ENCODE measurements at regions not wholly inside any gene's neighbourhood (a gene's known extent, or its start where the extent isn't known, plus 50 kb on each side); places are given as distances from the start of the nearest gene placed in this dataset.
"Not testable (repeated sequence)": the region's sequence is repeated elsewhere in the genome, so short reads cannot be mapped to it uniquely, and the experiment has no call there.

DNA sequence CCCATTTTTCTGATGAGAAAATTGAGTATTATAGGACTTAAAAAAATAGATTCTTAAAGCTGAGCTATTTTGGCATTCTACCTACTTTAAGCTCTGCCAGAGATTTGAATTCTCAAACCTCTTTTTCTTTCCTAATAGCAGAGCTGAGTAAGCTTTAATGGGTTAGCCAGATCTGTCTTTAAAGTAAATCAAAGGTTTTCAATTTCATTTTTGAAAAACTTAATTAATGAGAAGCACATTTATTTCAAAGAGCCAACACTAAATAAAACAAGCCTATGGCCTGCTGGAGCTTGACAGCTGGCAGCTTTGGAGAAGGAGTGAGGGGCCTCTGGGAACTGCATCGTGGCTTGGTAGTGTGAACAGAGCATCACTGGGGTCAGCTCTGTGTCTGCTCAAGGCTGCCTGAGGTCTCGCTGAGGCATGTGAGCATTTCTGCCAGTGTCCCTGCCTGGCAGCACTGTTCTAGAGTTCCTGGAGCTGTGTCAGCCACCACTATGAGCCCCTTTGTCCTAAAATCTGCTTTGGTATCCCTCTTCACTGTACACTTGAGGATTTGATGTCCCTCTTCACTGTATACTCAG is 50.4 kb upstream of the PRSS23 start:
- no peak for DNase-seq (ENCODE audit: low spot score)

DNA sequence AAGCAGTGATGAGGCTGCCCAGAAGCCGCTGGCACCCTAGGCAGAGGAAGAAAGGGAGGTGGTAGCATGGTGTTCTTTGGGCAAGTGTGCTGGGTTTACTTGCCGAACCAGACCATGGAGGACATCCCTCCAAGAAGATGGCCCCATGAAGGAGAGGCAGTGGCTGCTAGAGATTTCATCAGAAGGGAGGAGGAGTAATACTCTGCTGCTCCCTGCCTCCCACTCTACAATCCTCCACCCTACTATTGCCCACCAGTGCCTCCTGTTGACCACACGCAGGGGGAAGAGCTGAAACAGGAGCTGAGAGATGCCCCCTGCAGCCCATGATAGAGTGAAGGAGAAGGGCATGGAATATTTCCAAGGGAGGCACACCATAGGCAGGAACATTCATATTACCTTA is 51.0 kb upstream of the PRSS23 start:
- DNase-seq (ENCODE audit: low spot score) = no peak

GRCh38 chr11:86748296-86748695 is 52.0 kb upstream of the PRSS23 start:
- no peak for DNase-seq (ENCODE audit: low spot score)

DNA sequence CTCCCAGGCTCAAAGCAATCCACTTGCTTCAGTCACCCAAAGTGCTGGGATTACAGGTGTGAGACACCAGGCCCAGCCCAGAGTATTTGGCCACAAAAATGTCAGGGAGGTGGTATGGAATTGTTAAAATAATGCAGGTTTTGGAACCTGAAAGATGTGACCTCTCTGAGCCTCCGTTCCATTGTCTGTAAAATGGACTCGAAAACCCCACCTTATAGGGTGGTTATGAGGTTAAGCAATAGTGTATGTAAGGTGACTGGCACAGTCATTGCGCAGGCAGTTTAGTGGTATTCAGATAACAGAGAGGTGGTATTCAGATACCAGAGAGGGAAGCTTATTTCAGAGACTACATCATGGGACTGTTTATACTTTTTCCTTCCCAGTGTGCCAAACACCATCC is 52.5 kb upstream of the PRSS23 start:
- no peak for DNase-seq (ENCODE audit: low spot score)

DNA sequence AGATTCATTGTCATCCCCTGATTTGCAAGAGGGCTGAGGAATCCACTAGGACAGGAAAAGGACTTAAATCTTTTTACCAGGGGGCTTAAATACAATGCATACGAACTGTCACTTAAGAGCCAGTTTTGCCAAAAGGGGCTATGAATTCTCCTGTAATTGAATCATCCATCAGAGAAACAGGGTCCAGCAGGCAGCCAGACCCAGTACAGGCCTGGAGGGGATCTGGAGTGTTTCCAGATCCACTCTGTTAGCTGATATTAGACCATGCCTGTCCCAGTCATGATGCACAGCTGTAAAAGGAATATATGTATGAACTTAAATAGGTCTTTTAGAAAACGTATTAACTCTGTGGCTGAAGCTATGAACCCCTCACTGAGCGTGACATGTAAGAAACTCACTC is 53.8 kb upstream of the PRSS23 start:
- DNase-seq (ENCODE audit: low spot score) = no peak

DNA sequence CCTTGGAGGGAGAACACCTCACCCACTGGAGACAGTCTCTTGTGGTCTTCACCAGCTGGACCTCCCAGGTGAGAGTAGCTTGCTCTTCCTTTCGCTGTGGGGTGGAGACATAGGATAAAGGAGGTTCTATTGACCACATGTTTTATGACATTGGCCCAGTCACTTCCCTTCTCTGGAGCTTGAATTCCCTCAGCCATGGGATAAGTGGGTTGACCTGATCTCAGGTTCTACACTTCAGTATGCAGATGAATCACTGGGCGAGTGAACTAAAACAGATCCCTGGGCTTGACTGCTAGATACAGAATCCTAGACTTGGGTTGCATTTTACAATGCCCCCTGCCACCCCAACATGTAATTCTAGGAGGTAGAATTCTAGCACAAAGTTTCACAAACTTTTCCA is 54.8 kb upstream of the PRSS23 start:
- no peak for DNase-seq (ENCODE audit: low spot score)

GRCh38 chr11:86743223-86744118 is 56.9 kb upstream of the PRSS23 start:
- peak; percentile 96 for DNase-seq (ENCODE audit: low spot score)

GRCh38 chr11:86741839-86742805 is 58.2 kb upstream of the PRSS23 start:
- DNase-seq (ENCODE audit: low spot score) = peak; percentile 59

- DNase-seq (ENCODE audit: low spot score) = no peak
Measured at GRCh38 chr11:86741484-86741835, 58.9 kb upstream of the PRSS23 start.

GRCh38 chr11:86740628-86741483 is 59.5 kb upstream of the PRSS23 start:
- peak; percentile 92 for DNase-seq (ENCODE audit: low spot score)

GRCh38 chr11:86738568-86738967 is 61.8 kb upstream of the PRSS23 start:
- no peak for DNase-seq (ENCODE audit: low spot score)

GRCh38 chr11:86737737-86738136 is 62.6 kb upstream of the PRSS23 start:
- DNase-seq (ENCODE audit: low spot score) = no peak

GRCh38 chr11:86737230-86737629 is 63.1 kb upstream of the PRSS23 start:
- no peak for DNase-seq (ENCODE audit: low spot score)

GRCh38 chr11:86736291-86737143 is 63.8 kb upstream of the PRSS23 start:
- DNase-seq (ENCODE audit: low spot score) = no peak

DNA sequence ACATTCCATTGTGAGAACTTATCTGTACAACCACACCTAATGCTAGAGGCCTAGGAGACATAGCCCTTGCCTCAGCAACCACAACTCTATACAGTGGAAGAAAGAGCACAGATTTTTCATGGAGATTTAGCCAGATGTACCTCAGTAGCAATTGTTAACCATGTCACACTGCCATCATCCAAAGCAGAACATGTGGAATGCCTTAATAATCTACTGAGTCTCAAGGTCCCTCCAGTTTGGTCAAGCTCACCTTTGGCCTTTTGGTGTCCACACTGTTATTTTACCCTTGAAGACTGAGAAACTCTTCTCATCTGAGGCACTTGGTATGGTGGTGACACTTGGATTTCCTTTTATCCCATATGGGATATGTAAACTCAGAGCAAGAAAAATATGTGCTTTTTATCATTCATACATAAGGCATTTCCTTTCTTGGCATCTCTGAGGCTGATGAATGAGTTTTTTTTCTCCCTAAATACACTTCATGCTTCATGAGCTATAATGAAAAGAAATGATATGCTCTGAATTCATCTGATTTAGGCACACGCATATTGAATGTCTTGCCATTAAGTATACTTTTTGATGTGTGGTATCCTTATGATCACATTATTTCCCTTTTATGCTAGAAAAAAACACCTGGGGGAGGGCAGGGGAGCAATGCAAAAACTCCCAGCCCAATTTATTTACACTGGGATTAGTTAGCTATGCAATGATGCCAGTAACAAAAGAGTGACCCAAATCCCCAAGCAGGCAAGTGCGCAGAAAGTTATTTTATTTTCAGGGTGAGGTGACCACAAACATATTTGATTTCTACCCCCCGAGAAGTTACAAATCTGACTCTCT is 63.3 kb upstream of the ME3 start:
- no peak for DNase-seq (ENCODE audit: low spot score)

GRCh38 chr11:86732739-86733138 is 60.3 kb upstream of the ME3 start:
- DNase-seq (ENCODE audit: low spot score) = not testable (repeated sequence)

DNA sequence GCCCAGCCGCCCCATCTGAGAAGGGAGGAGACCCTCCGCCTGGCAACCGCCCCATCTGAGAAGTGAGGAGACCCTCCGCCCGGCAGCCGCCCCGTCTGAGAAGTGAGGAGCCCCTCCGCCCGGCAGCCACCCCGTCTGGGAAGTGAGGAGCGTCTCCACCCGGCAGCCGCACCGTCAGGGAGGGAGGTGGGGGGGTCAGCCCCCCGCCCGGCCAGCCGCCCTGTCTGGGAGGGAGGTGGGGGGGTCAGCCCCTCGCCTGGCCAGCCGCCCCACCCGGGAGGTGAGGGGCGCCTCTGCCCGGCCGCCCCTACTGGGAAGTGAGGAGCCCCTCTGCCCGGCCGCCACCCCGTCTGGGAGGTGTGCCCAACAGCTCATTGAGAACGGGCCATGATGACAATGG is 59.9 kb upstream of the ME3 start:
- not testable (repeated sequence) for DNase-seq (ENCODE audit: low spot score)

GRCh38 chr11:86729576-86729975 is 57.2 kb upstream of the ME3 start:
- DNase-seq (ENCODE audit: low spot score) = not testable (repeated sequence)

GRCh38 chr11:86728562-86728961 is 56.1 kb upstream of the ME3 start:
- no peak for DNase-seq (ENCODE audit: low spot score)
